IMR-90 (cell line): ENCODE measurements at regions not wholly inside any gene's neighbourhood (a gene's known extent, or its start where the extent isn't known, plus 50 kb on each side); places are given as distances from the start of the nearest gene placed in this dataset.

Source experiments
- ATAC-seq: fragments of 200-7000 bp; cut with Tn5 transposase; 2 replicates; pipeline ENCODE4 v1.9.1; 2020; ENCODE audit warnings: low read depth, mild to moderate bottlenecking, moderate library complexity
- BruUV-seq: library from RNA; stranded (reverse); fragments of 400-500 nt; replicated peaks from 2 replicates; lab custom pipeline; 2021; lab: Mats Ljungman, UMichigan
- CTCF ChIA-PET: fragments of 300-600 bp; formaldehyde crosslinking; extraction: SDS; loops from one replicate; lab custom pipeline; 2021; ENCODE audit warnings: antibody characterized with exemption; lab: Yijun Ruan, JAX
- POLR2A ChIA-PET: fragments of 300-600 bp; sonication (Branson Sonifier 250); formaldehyde crosslinking; loops from one replicate; lab custom pipeline; 2022; ENCODE audit warnings: antibody characterized with exemption; ENCODE audit not compliant: unreplicated experiment; lab: Charles Lee
- DNase-seq: peaks from one replicate; pipeline ENCODE4 v3.0.0; 2013
- H2AFZ ChIP-seq: replicated peaks from 2 replicates; pipeline ENCODE3; 2013; ENCODE audit warnings: low read length, mild to moderate bottlenecking; ENCODE audit not compliant: poor library complexity
- H2AK5ac ChIP-seq: 2 replicates; pipeline ENCODE4 v1.6.1; 2013; ENCODE audit warnings: low read depth, low read length, inconsistent platforms
- H2AK9ac ChIP-seq: replicated peaks from 2 replicates; pipeline ENCODE3; 2013; ENCODE audit warnings: mild to moderate bottlenecking, low read depth, low read length, moderate library complexity; ENCODE audit not compliant: poor library complexity
- H2BK120ac ChIP-seq: 2 replicates; pipeline ENCODE4 v1.6.1; 2013; ENCODE audit warnings: low read depth, low read length, inconsistent platforms
- H2BK15ac ChIP-seq: 3 replicates; pipeline ENCODE4 v1.6.1; 2013; ENCODE audit warnings: low read depth, low read length, inconsistent platforms
- H2BK20ac ChIP-seq: 2 replicates; pipeline ENCODE4 v1.6.1; 2013; ENCODE audit warnings: low read depth, mild to moderate bottlenecking, inconsistent platforms, low read length, moderate library complexity
- H2BK5ac ChIP-seq: 2 replicates; pipeline ENCODE4 v1.6.1; 2013; ENCODE audit warnings: mild to moderate bottlenecking, low read depth, low read length, inconsistent platforms; ENCODE audit not compliant: poor library complexity, severe bottlenecking
- H3K14ac ChIP-seq: replicated peaks from 2 replicates; pipeline ENCODE4 v1.6.1; 2013; ENCODE audit warnings: low read depth, low read length, inconsistent platforms
- H3K18ac ChIP-seq: 2 replicates; pipeline ENCODE4 v1.6.1; 2013; ENCODE audit warnings: low read depth, low read length, control low read depth
- H3K23ac ChIP-seq: 2 replicates; pipeline ENCODE4 v1.6.1; 2013; ENCODE audit warnings: low read depth, low read length, inconsistent platforms
- H3K27ac ChIP-seq: 2 replicates; pipeline ENCODE4 v1.5.1; 2013; ENCODE audit warnings: mild to moderate bottlenecking, control low read depth, low read length; ENCODE audit not compliant: insufficient read depth
- H3K27me3 ChIP-seq: 2 replicates; pipeline ENCODE4 v1.6.1; 2013; ENCODE audit warnings: low read length; ENCODE audit not compliant: control insufficient read depth, insufficient read depth
- H3K36me3 ChIP-seq: 2 replicates; pipeline ENCODE4 v1.6.1; 2013; ENCODE audit warnings: low read length, mixed read lengths; ENCODE audit not compliant: control insufficient read depth, insufficient read depth
- H3K4ac ChIP-seq: 2 replicates; pipeline ENCODE4 v1.6.1; 2013; ENCODE audit warnings: low read depth, low read length, inconsistent platforms
- H3K4me1 ChIP-seq: 2 replicates; pipeline ENCODE4 v1.6.1; 2013; ENCODE audit warnings: low read length, mixed read lengths; ENCODE audit not compliant: control insufficient read depth, insufficient read depth
- H3K4me2 ChIP-seq: 2 replicates; pipeline ENCODE4 v1.6.1; 2013; ENCODE audit warnings: low read depth, mild to moderate bottlenecking, control low read depth, low read length, moderate library complexity
- H3K4me3 ChIP-seq: 2 replicates; pipeline ENCODE4 v1.5.1; 2013; ENCODE audit warnings: low read depth, mild to moderate bottlenecking, control low read depth, low read length, moderate library complexity; ENCODE audit not compliant: insufficient read depth
- H3K56ac ChIP-seq: 2 replicates; pipeline ENCODE4 v1.6.1; 2013; ENCODE audit warnings: low read length, inconsistent platforms; ENCODE audit not compliant: insufficient read depth; ENCODE audit errors: extremely low read depth
- H3K79me1 ChIP-seq, 2 experiments: 2 replicates each; pipeline ENCODE4 v1.6.1; 2013; ENCODE audit warnings: low read length in 2 of 2, inconsistent platforms in 1 of 2, low read depth in 1 of 2
- H3K9ac ChIP-seq: 2 replicates; pipeline ENCODE4 v1.6.1; 2013; ENCODE audit warnings: low read depth, low read length, control low read depth
- H3K9me1 ChIP-seq: 2 replicates; pipeline ENCODE4 v1.6.1; 2013; ENCODE audit warnings: low read length, inconsistent platforms; ENCODE audit not compliant: insufficient read depth
- H3K9me3 ChIP-seq: 2 replicates; pipeline ENCODE4 v1.6.1; 2013; ENCODE audit warnings: low read length; ENCODE audit not compliant: control insufficient read depth, insufficient read depth
- H4K20me1 ChIP-seq: 2 replicates; pipeline ENCODE4 v1.6.1; 2013; ENCODE audit warnings: low read length, inconsistent platforms; ENCODE audit not compliant: insufficient read depth
- H4K5ac ChIP-seq: 2 replicates; pipeline ENCODE4 v1.6.1; 2013; ENCODE audit warnings: mild to moderate bottlenecking, low read depth, low read length, control low read depth
- H4K8ac ChIP-seq, 2 experiments: 2 replicates each; pipeline ENCODE4 v1.6.1; 2013; ENCODE audit warnings: low read depth in 2 of 2, low read length in 2 of 2, control low read depth in 1 of 2, inconsistent platforms in 1 of 2
- H4K91ac ChIP-seq: 2 replicates; pipeline ENCODE4 v1.6.1; 2013; ENCODE audit warnings: low read depth, low read length, inconsistent platforms; ENCODE audit not compliant: insufficient read depth
- ELK1 ChIP-seq: fragments of 150-350 bp; IDR thresholded peaks from 2 replicates; pipeline ENCODE4 v1.6.1; 2016; ENCODE audit warnings: low read depth, mild to moderate bottlenecking, low read length, moderate library complexity, borderline replicate concordance
- MAFK ChIP-seq: IDR thresholded peaks from 2 replicates; pipeline ENCODE4 v1.6.1; 2012; ENCODE audit warnings: low read depth, low read length, improper control_type of control experiment
- MXI1 ChIP-seq: IDR thresholded peaks from 2 replicates; pipeline ENCODE4 v1.6.1; 2012; ENCODE audit warnings: low read depth, mild to moderate bottlenecking, low read length, moderate library complexity, borderline replicate concordance
- SMC3 ChIP-seq: fragments of 150-350 bp; IDR thresholded peaks from 2 replicates; pipeline ENCODE4 v1.6.1; 2016; ENCODE audit warnings: low read depth, mild to moderate bottlenecking, antibody characterized with exemption, low read length, moderate library complexity
- WGBS, 2 experiments: methylation state at CpG; one replicate each; pipeline versions ENCODE4 v1.1.5 to v1.1.7; 2013; ENCODE audit warnings: missing lambda C conversion rate in 2 of 2; ENCODE audit not compliant: insufficient read length in 1 of 2; ENCODE audit errors: extremely low coverage in 2 of 2; 5-methylcytosine and 5-hydroxymethylcytosine counted together
- dilution Hi-C: fragments of 300-500 bp; cut with HindIII; formaldehyde crosslinking; loops from one replicate; pipeline ENCODE4 v1.14.3; 2018; ENCODE audit warnings: low sequenced_read_pairs; ENCODE audit not compliant: unreplicated experiment
- in situ Hi-C: fragments of 300-500 bp; cut with MboI; formaldehyde crosslinking; loops from 3 replicates; pipeline ENCODE4 v1.14.3; 2019; ENCODE audit warnings: low sequenced_read_pairs, inconsistent platforms, mixed read lengths
- intact Hi-C: fragments of 100-400 bp; cut with micrococcal nuclease; formaldehyde crosslinking; loops from 2 replicates; pipeline ENCODE4 v1.10.0; 2022

- DNase-seq (no peak), ATAC-seq (no peak)
- H3K4me1 ChIP-seq = peaks cover 3% of the 10 kb centered on the region; the same call in 1 of the 2 replicates
- H3K36me3 ChIP-seq = no peaks in the 10 kb centered on the region
- H2BK15ac ChIP-seq = no peak overlapping the region
- H4K20me1 ChIP-seq = no peaks in the 10 kb centered on the region
- ChIA-PET POLR2A (no interaction called here), CTCF (interaction anchor here (1.0 to 1.7 kb wide), 2 partner anchors 20 to 58 kb away, joined by 3 to 6 read pairs; no protein-coding TSS in a partner anchor)
- H3K4me3 ChIP-seq = no peak overlapping the region
- no peak overlapping the region for H2BK20ac ChIP-seq
- H2BK5ac ChIP-seq = no peak overlapping the region
- no peak overlapping the region for H4K91ac ChIP-seq
- H3K79me1 ChIP-seq = no peaks in the 10 kb centered on the region
- no peak overlapping the region for H3K23ac ChIP-seq
- dilution Hi-C loops = no loop called here
- H4K8ac ChIP-seq = no peak overlapping the region
- no peak overlapping the region for H2AK5ac ChIP-seq
- no peak for TF ChIP-seq MAFK
- no peak for TF ChIP-seq MXI1
- no peak for TF ChIP-seq ELK1
- TF ChIP-seq SMC3 = no peak
- no peaks in the 10 kb centered on the region for H3K9me3 ChIP-seq
- H3K4ac ChIP-seq = no peak overlapping the region
- H2AFZ ChIP-seq = no peak overlapping the region
- H2BK120ac ChIP-seq = no peak overlapping the region
- no TSS peak for BruUV-seq
- no peak overlapping the region for H3K9ac ChIP-seq
- H3K4me2 ChIP-seq = no peak overlapping the region
- no peaks in the 10 kb centered on the region for H3K27me3 ChIP-seq
- H3K18ac ChIP-seq = peak overlapping the region; percentile 76; the same call in 1 of the 2 replicates
- H3K14ac ChIP-seq = no peak overlapping the region
- in situ Hi-C loops = no loop called here
- H2AK9ac ChIP-seq = no peak overlapping the region
- H3K27ac ChIP-seq = no peak overlapping the region
- intact Hi-C loops = no loop called here
- no peak overlapping the region for H3K56ac ChIP-seq
- H4K5ac ChIP-seq = no peak overlapping the region
- WGBS, 2 experiments = no CpG with 5 or more reads among the region's 5 CpGs
- H3K9me1 ChIP-seq = no peaks in the 10 kb centered on the region
These were observed 858.8 kb upstream of the NR2F2 start for GRCh38 chr15:95471690-95472086.
